ENCODE measurements at regions not wholly inside any gene's neighbourhood (a gene's known extent, or its start where the extent isn't known, plus 50 kb on each side); places are given as distances from the start of the nearest gene placed in this dataset.

GRCh38 chr5:164433106-164433870 lies 927.9 kb downstream of the MAT2B start:
- no peak overlapping the region for H3K4me3 ChIP-seq (ENCODE audit: low read depth, low read length)
- no peak for TF ChIP-seq CTCF (IDR thresholded peaks at IDR 0.05; ENCODE audit: borderline replicate concordance, insufficient read depth, low read depth, low read length)

- H3K4me3 ChIP-seq (ENCODE audit: low read depth, low read length), result no peak overlapping the region
- TF ChIP-seq CTCF (IDR thresholded peaks at IDR 0.05; ENCODE audit: borderline replicate concordance, insufficient read depth, low read depth, low read length), result no peak
These were observed 930.2 kb downstream of the MAT2B start for GRCh38 chr5:164435576-164435975.

GRCh38 chr5:164439799-164440198 lies 934.4 kb downstream of the MAT2B start:
- H3K4me3 ChIP-seq (ENCODE audit: low read depth, low read length), result no peak overlapping the region
- no peak for TF ChIP-seq CTCF (IDR thresholded peaks at IDR 0.05; ENCODE audit: borderline replicate concordance, insufficient read depth, low read depth, low read length)

- TF ChIP-seq CTCF (IDR thresholded peaks at IDR 0.05; ENCODE audit: borderline replicate concordance, insufficient read depth, low read depth, low read length), result no peak
- no peak overlapping the region for H3K4me3 ChIP-seq (ENCODE audit: low read depth, low read length)
These were observed 944.0 kb downstream of the MAT2B start for GRCh38 chr5:164449460-164449859.

- TF ChIP-seq CTCF (IDR thresholded peaks at IDR 0.05; ENCODE audit: borderline replicate concordance, insufficient read depth, low read depth, low read length), result no peak
- no peak overlapping the region for H3K4me3 ChIP-seq (ENCODE audit: low read depth, low read length)
These were observed 960.6 kb downstream of the MAT2B start for GRCh38 chr5:164466033-164466432.

GRCh38 chr5:164470312-164470711 lies 964.9 kb downstream of the MAT2B start:
- TF ChIP-seq CTCF (IDR thresholded peaks at IDR 0.05; ENCODE audit: borderline replicate concordance, insufficient read depth, low read depth, low read length), result no peak
- no peak overlapping the region for H3K4me3 ChIP-seq (ENCODE audit: low read depth, low read length)

- no peak overlapping the region for H3K4me3 ChIP-seq (ENCODE audit: low read depth, low read length)
These were observed 966.7 kb downstream of the MAT2B start for GRCh38 chr5:164472165-164472564.

More at GRCh38 chr5:164472165-164472564, 966.7 kb downstream of the MAT2B start:
- TF ChIP-seq CTCF (IDR thresholded peaks at IDR 0.05; ENCODE audit: borderline replicate concordance, insufficient read depth, low read depth, low read length), result no peak

Measured in GM12875 (cell line).